Stimulated activated naive CD8-positive, alpha-beta T cell treated with anti-CD3 and anti-CD28 coated beads, Interleukin-15, Interleukin-2, amounts not matched to agents 100 ng/mL and 50 ng/mL, for 24 hours (primary cell): ENCODE measurements at regions not wholly inside any gene's neighbourhood (a gene's known extent, or its start where the extent isn't known, plus 50 kb on each side); places are given as distances from the start of the nearest gene placed in this dataset.

ENCODE experiments used
- H3K27ac Mint-ChIP-seq: one replicate; pipeline ENCODE4 v1.8.0; 2021; ENCODE audit warnings: mild to moderate bottlenecking, mixed read lengths
- H3K27me3 Mint-ChIP-seq: one replicate; pipeline ENCODE4 v1.8.0; 2021; ENCODE audit warnings: mixed read lengths
- H3K36me3 Mint-ChIP-seq: one replicate; pipeline ENCODE4 v1.8.0; 2021; ENCODE audit warnings: low read depth, mixed read lengths
- H3K4me1 Mint-ChIP-seq: one replicate; pipeline ENCODE4 v1.8.0; 2021; ENCODE audit warnings: low read depth, mixed read lengths
- H3K4me3 Mint-ChIP-seq: one replicate; pipeline ENCODE4 v1.8.0; 2021; ENCODE audit warnings: mild to moderate bottlenecking, mixed read lengths
- H3K9me3 Mint-ChIP-seq: one replicate; pipeline ENCODE4 v1.8.0; 2021; ENCODE audit warnings: mixed read lengths

GRCh38 chr12:58781609-58782008 lies 138.7 kb downstream of the LRIG3 start:
- H3K27me3 Mint-ChIP-seq = no peaks in the 10 kb centered on the region
- no peaks in the 10 kb centered on the region for H3K9me3 Mint-ChIP-seq
- no peaks in the 10 kb centered on the region for H3K4me1 Mint-ChIP-seq
- no peaks in the 10 kb centered on the region for H3K36me3 Mint-ChIP-seq
- no peak overlapping the region for H3K4me3 Mint-ChIP-seq
- H3K27ac Mint-ChIP-seq = no peak overlapping the region

GRCh38 chr12:58787021-58787760 lies 133.1 kb downstream of the LRIG3 start:
- no peaks in the 10 kb centered on the region for H3K27me3 Mint-ChIP-seq
- no peak overlapping the region for H3K4me3 Mint-ChIP-seq
- no peaks in the 10 kb centered on the region for H3K9me3 Mint-ChIP-seq
- no peak overlapping the region for H3K27ac Mint-ChIP-seq
- H3K4me1 Mint-ChIP-seq = no peaks in the 10 kb centered on the region
- no peaks in the 10 kb centered on the region for H3K36me3 Mint-ChIP-seq

GRCh38 chr12:58794859-58795258 lies 125.4 kb downstream of the LRIG3 start:
- Mint-ChIP-seq H3K9me3 (peaks cover 15% of the 10 kb centered on the region), H3K4me1 (no peaks in the 10 kb centered on the region), H3K27me3 (no peaks in the 10 kb centered on the region), H3K36me3 (no peaks in the 10 kb centered on the region), H3K4me3 (no peak overlapping the region), H3K27ac (no peak overlapping the region)

DNA sequence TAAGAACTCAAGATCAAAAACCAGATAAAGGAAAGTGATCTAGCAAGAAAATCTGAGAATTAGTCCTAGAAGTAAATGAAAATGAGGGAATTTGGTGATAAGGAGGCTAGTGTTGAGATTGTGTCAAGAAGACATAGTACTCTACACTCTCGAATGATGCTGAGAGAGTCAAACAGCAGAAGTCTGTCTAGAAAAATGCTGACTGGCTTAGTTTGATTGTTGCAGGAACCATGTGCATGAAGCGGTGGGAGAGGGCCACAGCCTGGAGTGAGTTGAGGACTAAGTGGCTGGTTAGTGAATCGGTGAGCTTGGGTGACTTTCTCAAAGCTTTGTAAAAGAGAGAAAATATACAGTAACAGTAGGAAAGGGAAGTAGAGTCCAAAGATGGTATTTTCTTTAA lies 124.5 kb downstream of the LRIG3 start:
- Mint-ChIP-seq H3K9me3 (peaks cover 15% of the 10 kb centered on the region), H3K27ac (no peak overlapping the region), H3K4me3 (no peak overlapping the region), H3K4me1 (no peaks in the 10 kb centered on the region), H3K36me3 (no peaks in the 10 kb centered on the region), H3K27me3 (no peaks in the 10 kb centered on the region)

DNA sequence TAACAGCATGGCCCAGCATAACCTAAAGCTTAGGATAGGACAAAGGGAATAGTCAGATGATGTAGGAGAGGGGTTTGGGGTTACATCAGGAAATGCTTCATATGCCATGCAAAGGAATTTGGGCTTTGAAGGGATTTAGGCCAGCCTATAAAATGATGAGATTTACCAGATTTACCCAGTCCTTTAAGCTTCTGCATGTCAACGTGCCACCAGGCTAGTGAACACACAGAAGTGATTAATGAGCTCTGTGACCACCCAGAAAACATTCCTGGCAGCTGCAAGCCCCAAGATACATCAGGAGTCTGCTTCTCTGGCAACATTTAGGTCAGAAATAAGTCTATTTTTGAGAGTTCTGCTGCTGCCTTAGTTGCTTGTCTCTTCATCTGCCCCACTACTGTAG lies 118.3 kb downstream of the LRIG3 start:
- H3K27ac Mint-ChIP-seq = no peak overlapping the region
- peaks cover 3% of the 10 kb centered on the region for H3K9me3 Mint-ChIP-seq
- no peaks in the 10 kb centered on the region for H3K36me3 Mint-ChIP-seq
- H3K4me1 Mint-ChIP-seq = no peaks in the 10 kb centered on the region
- H3K27me3 Mint-ChIP-seq = no peaks in the 10 kb centered on the region
- no peak overlapping the region for H3K4me3 Mint-ChIP-seq

DNA sequence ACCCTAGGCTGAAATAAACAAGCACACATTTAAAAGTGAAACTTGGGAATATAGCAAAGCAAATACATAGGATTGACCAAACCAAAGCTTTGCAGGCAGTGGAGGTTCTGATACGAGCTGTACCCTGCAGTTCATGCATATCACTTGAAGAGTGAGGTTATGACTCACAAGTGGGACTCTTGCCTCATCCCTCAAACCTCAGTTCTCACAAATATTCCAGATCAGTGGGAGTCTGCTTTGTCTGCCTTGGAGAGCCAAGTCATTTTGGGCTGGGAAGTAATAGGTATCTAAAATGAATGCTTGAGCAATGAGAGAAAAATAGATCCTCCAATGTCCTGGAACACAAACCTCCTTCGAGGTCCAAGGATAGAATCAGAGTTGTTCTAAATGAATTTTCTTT lies 116.4 kb downstream of the LRIG3 start:
- Mint-ChIP-seq H3K36me3 (no peaks in the 10 kb centered on the region), H3K4me3 (no peak overlapping the region), H3K27me3 (no peaks in the 10 kb centered on the region), H3K4me1 (no peaks in the 10 kb centered on the region), H3K27ac (no peak overlapping the region), H3K9me3 (no peaks in the 10 kb centered on the region)

- Mint-ChIP-seq H3K4me1 (no peaks in the 10 kb centered on the region), H3K9me3 (no peaks in the 10 kb centered on the region), H3K27me3 (no peaks in the 10 kb centered on the region), H3K4me3 (no peak overlapping the region), H3K27ac (no peak overlapping the region), H3K36me3 (no peaks in the 10 kb centered on the region)
These were observed 115.6 kb downstream of the LRIG3 start for GRCh38 chr12:58804749-58805148.

- Mint-ChIP-seq H3K27me3 (no peaks in the 10 kb centered on the region), H3K9me3 (no peaks in the 10 kb centered on the region), H3K27ac (no peak overlapping the region), H3K4me3 (no peak overlapping the region), H3K36me3 (no peaks in the 10 kb centered on the region), H3K4me1 (no peaks in the 10 kb centered on the region)
These were observed 111.2 kb downstream of the LRIG3 start for GRCh38 chr12:58809064-58809607.

DNA sequence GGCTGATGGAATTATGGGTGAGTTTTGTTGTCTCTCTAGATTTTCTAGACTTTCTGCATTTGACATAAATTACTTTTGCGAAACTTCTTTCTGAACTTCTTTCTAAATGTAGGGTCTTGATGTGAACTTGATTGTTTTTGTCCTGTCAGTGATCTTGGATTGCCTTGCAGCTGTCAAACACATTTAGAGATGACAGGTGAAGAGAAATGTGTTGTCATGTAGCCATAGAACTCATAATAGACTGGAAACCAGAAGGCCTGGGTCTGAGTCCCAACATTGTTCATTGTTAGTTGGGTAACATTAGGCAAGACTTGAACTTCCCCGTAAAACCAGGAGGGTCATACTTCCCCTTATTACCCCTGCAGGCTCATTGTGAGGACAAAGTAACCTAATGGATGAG lies 109.0 kb downstream of the LRIG3 start:
- Mint-ChIP-seq H3K4me1 (no peaks in the 10 kb centered on the region), H3K27ac (no peak overlapping the region), H3K9me3 (no peaks in the 10 kb centered on the region), H3K27me3 (no peaks in the 10 kb centered on the region), H3K4me3 (no peak overlapping the region), H3K36me3 (no peaks in the 10 kb centered on the region)

- H3K27me3 Mint-ChIP-seq = no peaks in the 10 kb centered on the region
- no peaks in the 10 kb centered on the region for H3K36me3 Mint-ChIP-seq
- H3K4me1 Mint-ChIP-seq = no peaks in the 10 kb centered on the region
- H3K27ac Mint-ChIP-seq = no peak overlapping the region
- no peak overlapping the region for H3K4me3 Mint-ChIP-seq
- H3K9me3 Mint-ChIP-seq = no peaks in the 10 kb centered on the region
These were observed 108.1 kb downstream of the LRIG3 start for GRCh38 chr12:58812214-58812613.

DNA sequence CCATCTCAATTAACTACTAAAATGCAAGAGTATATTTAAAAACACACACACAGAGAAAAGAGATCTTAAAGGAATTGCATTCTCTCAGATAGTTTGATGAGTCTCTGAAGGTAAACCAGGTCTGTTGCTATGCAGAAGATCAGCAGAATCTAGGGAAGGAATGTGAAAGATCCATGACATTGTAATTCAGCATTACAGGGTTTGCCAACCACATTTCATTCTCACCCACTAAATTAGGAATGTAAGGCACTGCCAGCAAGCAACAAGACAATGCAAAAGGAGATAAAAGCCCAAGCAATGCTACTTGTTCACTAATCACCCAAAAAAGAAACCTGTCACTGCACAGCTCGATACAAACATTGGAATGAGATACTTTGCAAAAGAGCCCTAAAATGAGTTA lies 106.3 kb downstream of the LRIG3 start:
- H3K4me1 Mint-ChIP-seq = no peaks in the 10 kb centered on the region
- no peaks in the 10 kb centered on the region for H3K9me3 Mint-ChIP-seq
- no peak overlapping the region for H3K4me3 Mint-ChIP-seq
- no peaks in the 10 kb centered on the region for H3K27me3 Mint-ChIP-seq
- H3K36me3 Mint-ChIP-seq = no peaks in the 10 kb centered on the region
- H3K27ac Mint-ChIP-seq = no peak overlapping the region

DNA sequence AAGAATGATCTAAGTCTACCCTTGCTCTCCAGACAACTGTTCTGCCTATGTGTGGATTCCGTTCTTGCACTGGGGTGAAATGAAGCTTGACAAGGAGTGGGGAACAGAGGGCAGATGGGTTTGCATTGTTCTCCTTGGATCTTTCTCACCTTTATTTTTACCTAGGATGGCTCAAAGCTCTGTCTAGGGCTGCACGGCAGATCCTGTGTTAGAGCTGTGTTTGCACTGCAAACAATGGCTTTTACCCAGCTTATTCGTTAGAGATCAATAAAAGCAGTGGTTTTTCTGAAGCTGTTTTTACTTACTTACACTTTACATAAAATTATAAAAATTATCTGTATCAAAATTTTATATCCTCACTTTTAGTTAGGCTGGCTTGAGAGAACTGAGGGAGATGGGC lies 105.1 kb downstream of the LRIG3 start:
- no peaks in the 10 kb centered on the region for H3K36me3 Mint-ChIP-seq
- no peak overlapping the region for H3K27ac Mint-ChIP-seq
- H3K4me3 Mint-ChIP-seq = no peak overlapping the region
- H3K4me1 Mint-ChIP-seq = no peaks in the 10 kb centered on the region
- H3K9me3 Mint-ChIP-seq = no peaks in the 10 kb centered on the region
- H3K27me3 Mint-ChIP-seq = no peaks in the 10 kb centered on the region

DNA sequence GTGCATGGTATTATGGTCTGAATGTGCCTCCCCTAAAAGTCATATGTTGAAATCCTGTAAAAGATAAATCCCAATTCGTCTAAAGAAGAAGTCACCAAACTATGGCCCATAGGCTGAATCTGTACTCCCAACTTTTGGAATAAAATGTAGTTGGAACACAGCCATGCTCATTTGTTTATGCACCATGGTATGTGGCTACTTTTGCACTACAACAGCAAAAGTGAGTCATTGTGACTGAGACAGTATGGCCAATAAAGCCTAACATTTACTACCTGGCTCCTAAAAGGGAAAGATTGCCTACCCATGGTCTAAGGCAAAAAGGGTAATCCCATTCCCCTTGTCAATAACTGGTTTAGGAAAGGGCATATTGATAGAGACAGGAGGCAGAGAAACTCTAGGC lies 101.8 kb downstream of the LRIG3 start:
- Mint-ChIP-seq H3K27ac (no peak overlapping the region), H3K4me3 (no peak overlapping the region), H3K4me1 (no peaks in the 10 kb centered on the region), H3K9me3 (no peaks in the 10 kb centered on the region), H3K27me3 (no peaks in the 10 kb centered on the region), H3K36me3 (no peaks in the 10 kb centered on the region)

DNA sequence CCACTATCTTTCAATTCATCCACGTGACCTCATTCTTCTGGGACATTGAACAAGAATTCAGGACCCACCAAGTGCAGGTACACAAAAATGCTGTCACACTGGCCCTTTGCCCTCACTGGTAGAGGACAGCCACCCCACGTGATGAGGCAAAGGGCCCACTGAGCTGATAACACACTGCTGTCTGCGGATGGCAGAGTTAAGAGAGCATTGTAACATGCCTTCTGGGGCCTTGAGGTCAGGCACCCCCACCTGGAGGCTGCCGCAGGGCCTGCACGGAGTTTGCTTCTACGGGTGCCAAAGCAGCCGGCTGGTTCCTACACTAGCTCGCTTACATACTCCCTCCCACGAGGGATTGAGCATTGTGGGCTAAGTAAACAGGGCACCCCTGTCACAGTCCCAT lies 101.0 kb downstream of the LRIG3 start:
- Mint-ChIP-seq H3K27me3 (no peaks in the 10 kb centered on the region), H3K4me1 (no peaks in the 10 kb centered on the region), H3K4me3 (no peak overlapping the region), H3K27ac (no peak overlapping the region), H3K36me3 (no peaks in the 10 kb centered on the region), H3K9me3 (no peaks in the 10 kb centered on the region)

DNA sequence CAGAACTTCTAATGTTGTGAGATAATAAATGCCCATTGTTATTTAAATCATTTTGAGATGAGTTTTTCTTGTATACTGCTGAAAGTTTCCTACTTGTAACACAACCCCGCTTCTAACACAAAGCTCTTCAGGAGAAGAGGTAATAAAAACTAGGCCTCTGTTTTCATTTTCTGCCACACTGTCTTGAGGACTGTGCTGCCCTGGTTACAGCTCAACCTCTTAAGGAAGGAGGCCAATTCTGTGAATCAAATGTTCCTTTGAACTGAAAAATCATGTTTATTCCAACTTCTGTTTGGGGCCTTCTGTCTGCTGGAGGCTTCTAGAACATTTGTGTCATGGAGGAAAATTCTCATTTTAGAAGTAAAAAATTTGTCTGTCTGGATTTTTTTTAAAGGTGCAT lies 100.3 kb downstream of the LRIG3 start:
- H3K36me3 Mint-ChIP-seq = no peaks in the 10 kb centered on the region
- no peak overlapping the region for H3K27ac Mint-ChIP-seq
- no peaks in the 10 kb centered on the region for H3K4me1 Mint-ChIP-seq
- H3K9me3 Mint-ChIP-seq = no peaks in the 10 kb centered on the region
- H3K27me3 Mint-ChIP-seq = no peaks in the 10 kb centered on the region
- H3K4me3 Mint-ChIP-seq = no peak overlapping the region
